GM18909 (cell line): ENCODE measurements at regions not wholly inside any gene's neighbourhood (a gene's known extent, or its start where the extent isn't known, plus 50 kb on each side); places are given as distances from the start of the nearest gene placed in this dataset.

Experiments
- ATAC-seq: cut with Tn5 transposase; IDR thresholded peaks from one replicate; pipeline ENCODE4 v1.9.1; 2021; ENCODE audit warnings: mild to moderate bottlenecking; ENCODE audit not compliant: unreplicated experiment, poor library complexity

DNA sequence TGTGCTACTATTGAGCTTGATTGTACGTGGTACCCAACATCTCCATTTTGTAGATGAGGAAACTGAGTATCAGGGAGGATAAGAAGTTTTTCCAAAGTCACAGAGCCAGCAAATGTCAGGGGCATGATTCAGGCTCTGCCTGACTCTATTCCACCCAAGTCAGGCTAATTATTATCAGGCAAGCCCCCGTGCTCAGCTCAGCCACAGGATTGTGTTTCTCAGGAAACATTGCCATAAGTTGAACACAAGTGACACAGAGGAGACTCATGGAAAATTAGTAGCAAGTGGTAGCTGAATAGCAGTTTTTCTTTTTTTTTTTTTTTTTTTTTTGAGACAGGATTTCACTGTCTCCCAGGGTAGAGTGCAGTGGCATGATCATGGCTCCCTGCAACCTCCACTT lies 260.5 kb downstream of the C1D start:
- no peak for ATAC-seq

DNA sequence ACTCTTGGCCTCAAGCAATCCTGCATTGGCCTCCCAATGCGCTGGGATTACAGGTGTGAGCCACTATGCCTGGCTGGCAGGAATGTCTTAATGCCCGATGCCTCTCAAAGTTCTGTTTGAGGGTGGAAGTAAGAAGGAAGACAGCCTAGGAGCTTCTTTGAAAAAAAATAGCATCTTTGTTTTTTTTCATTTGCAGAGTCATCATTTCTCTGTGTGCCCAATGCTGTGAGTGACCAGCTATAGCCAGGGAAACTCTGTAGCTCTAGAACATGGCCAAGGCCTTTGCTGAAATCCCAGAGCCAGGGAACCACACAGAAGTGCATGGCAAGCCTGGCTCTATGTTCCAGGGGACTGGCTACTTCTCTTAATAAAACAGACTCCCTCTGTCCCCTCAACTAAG lies 260.0 kb downstream of the C1D start:
- no peak for ATAC-seq

DNA sequence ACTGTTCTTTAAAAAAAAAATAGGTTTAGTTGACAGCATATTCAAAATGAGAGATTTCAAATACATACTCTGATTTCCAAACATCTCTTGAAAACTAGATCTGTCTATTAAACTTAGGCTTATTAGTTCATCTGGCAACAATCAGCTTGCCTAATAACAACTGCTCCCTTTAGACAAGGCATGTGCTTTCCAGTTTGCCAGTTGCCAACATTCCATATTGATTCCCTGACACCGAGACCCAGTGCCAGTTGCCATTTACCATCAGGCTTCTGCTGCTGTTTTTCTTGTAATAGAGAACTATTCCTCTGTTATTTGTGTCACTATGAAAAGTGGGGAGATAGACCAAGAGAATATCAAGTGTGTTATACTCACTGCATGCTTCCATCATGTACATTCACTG lies 256.0 kb downstream of the C1D start:
- ATAC-seq = no peak

DNA sequence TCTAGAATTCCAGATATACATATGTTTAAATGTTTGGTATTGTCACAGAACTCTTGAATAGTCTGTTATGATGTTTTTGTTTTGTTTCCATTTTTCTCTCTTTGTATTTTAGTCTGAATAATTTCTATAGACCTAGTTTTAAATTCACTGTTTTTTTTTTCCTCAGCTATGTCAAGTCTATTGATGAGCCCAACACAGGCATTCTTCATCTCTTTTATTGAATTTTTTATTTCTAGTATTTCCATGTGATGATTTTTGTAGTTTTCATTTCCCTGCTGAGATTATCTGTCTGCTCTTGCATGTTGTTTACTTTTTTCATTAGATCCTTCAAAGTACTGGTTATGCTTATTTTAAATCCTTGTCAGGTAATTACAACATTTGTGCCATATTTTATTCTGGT lies 254.7 kb downstream of the C1D start:
- no peak for ATAC-seq

DNA sequence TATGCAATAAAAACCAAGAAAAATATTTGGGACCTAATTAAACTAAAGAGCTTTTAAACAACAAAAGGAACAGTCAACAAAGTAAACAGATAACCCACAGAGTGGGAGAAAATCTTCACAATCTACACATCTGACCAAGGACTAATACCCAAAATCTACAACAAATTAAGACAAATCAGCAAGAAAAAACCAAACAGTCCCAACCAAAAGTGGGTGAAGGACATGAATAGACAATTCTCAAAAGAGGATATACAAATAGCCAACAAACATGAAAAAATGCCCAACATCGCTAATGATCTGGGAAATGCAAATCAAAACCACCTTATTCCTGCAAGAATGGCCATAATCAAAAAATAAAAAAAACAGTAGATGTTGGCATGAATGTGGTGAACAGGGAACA lies 250.1 kb downstream of the C1D start:
- ATAC-seq = no peak

DNA sequence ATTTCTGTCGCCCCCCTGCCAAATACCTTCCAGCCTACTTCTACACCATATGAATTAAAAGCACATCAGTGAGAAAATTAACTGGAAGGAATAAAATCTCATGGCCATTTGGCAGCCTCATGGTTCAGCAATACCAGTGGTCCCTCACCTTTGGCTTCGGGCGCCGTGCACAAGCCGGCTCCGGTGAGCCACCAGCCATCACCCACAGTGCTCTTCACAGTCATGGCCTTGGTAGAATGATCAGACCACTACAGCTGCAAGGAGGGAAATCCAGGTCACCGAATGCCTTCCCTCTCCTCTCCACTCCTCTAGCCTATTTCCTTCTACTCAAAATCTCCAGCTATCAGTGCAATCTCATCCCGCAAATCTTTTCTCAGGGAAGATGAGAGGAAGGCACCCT lies 239.1 kb downstream of the C1D start:
- no peak for ATAC-seq

DNA sequence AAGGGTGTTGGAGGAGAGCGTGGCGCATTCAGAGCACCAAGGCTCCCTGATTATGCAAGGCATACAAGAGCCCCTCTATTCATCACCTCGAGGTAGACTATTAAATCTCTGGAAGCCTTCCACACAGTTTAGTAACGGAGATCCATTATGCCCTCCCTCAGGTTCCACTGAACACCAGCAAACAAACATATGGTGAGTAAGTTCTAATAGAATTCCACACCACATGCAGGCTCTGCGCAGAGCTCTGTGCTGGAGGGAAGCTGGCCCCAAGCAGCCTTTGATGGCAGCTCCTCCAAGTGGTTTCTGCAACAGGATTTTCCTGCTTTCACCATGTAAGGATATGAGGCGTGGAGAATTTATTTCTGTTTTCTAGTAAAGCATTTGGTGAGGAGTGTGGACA lies 238.6 kb downstream of the C1D start:
- ATAC-seq = no peak

DNA sequence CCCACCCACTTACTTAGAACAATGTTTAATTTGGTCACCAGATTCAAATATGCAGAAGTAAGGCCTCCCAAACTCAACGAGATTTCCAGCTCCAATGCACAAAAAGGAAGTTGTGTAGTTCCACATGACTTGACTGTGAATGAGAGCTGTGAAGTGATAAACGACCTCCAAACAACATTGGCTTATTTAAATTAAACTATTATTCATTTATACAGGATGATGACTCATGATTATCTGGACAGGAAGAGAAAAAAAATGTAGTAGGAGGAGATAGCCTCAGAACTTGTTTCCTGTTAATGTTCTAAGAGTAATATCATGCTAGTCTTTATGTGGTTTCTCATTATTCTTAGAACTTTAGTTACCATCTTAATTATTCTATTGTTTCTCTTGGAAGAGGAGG lies 237.3 kb downstream of the C1D start:
- ATAC-seq = no peak

DNA sequence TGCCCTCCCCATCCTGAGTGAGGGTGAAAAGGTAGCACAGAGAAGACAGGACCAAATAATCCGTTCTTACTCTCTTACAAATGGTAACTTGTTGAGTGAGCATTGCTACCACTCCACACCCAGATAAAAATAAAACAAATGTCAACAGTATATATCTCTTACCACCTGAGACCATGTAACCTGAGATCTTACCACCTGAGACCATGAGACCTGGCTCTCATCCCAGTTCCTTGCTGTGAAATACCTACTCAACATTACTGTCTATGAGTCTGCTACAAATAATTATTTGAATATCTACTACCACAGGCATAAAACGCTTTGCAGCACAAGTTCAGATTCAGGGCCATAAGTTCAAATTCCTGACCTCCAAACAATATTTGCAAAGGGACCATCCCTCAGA lies 234.7 kb downstream of the C1D start:
- no peak for ATAC-seq

DNA sequence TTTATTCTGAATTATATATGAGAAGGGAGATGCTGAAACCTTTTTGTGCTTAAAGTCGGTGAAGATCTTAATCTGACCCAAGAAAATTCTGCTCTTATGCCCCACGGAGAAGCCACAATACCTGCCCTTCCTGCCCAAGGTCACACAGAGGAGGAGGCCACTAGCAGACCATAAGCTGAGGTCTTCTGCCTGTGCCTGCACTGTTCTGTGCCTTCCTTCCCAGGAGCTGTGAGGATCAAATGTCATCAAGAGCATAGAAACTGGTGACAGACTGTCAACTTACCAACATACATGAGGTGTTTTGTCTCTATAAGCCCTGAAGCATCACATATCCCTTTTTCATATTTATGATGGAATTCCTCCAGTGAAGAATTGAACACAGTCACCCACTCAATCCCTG lies 233.3 kb downstream of the C1D start:
- ATAC-seq = no peak

DNA sequence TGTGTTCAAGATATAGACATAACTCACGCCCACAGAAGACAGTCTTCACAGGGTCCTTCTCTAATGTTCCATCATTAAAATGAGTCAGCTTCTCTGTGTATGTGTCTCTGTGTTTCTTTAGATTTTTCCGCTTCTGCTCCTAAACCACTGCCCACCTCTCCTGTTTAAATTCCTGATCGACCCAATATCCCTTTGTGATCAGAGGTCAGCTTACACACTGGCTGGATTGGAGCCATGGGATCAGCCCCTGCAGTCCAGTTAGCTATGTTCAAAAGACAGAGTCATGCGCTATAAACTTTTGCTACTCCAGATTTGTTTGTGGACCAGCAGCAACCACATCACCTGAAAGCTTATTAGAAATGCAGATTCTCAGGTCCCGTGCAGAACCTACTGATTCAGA lies 229.2 kb downstream of the C1D start:
- no peak for ATAC-seq

DNA sequence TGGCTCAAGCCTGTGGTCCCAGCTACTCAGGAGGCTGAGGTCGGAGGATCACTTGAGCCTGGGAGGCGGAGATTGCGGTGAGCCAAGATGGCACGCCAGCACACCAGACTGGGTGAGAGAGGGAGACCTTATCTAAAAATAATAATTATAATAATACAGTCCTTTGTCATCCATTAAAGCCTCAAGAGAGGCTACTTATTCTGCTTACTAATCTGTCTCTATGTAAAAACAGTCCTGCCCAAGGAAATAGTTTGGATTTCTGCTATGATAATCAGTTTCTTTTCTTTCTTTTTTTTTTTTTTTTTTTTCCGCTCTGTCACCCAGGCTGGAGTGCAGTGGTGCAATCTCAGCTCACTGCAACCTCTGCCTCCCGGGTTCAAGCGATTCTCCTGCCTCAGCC lies 228.3 kb downstream of the C1D start:
- ATAC-seq = no peak

DNA sequence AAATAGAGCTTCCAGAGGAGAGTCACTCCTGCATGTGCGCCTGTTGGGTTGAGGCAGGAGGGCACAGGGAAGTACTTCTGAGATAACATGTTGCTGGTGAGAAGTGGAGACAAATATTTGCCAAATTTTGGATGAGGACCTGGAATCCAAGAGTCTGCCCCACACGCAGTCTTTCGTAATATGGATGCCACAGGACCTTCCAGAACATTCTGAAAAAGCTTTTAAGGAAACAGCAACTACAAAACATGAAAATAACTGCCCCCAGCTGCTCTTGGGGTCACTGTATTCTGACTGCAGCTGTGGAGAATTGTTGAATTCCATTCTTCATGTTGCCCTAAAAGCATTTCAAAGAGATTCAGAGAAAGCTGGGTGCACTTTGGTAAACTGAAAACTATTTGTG lies 227.5 kb downstream of the C1D start:
- ATAC-seq = no peak

DNA sequence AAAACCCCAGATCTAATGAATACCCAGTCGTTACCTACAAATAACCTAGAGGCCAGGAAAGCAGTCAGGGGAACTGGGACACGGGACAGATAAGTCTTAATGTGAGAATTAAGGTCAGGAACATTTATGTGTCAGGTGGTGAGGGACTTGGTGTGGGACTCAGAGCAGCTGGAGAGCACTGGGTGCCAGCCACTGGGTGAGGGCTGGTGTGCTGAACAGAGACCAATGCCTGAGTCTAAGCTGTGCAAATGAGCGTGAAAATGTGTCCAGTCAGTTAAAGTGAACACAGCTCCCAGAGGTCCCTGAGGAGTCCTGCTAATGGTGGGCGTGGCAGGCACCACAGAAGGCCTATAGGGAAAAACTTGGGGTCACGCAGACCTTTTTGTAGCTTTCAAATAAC lies 225.9 kb downstream of the C1D start:
- no peak for ATAC-seq

DNA sequence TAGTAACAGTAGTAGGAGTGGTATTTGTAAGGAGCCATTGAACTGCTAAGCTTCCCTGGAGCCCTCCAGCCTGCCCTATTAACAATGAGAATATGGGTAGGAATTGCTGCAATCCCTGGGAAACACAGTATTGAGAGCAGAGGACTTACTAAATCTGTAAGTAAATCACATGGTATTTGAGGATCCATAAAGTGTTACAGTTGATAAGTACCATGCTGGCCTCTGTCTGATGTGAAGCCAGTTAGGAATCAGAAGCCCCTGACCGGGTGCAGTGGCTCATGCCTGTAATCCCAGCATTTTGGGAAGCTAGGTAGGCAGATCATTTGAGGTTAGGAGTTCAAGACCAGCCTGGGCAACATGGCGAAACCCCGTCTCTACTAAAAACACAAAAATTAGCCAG lies 224.6 kb downstream of the C1D start:
- ATAC-seq = no peak

DNA sequence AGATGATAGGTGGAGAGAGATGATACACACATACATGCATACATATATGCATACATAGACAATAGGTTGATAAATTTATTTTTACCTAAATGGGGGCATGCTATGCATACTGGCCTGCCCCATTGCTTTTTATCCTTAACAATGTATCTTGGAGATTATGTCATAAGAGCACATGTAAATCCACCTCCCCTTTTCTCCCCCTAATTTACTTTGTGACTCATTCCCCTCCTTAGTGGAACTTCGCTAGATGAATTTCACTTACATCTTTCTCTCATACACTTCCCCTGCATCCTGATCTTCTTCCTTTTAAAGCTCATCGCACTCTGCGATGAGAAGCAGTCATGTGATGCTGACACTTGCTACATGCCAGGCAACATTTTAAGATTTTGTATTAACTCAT lies 223.6 kb downstream of the C1D start:
- ATAC-seq = no peak

DNA sequence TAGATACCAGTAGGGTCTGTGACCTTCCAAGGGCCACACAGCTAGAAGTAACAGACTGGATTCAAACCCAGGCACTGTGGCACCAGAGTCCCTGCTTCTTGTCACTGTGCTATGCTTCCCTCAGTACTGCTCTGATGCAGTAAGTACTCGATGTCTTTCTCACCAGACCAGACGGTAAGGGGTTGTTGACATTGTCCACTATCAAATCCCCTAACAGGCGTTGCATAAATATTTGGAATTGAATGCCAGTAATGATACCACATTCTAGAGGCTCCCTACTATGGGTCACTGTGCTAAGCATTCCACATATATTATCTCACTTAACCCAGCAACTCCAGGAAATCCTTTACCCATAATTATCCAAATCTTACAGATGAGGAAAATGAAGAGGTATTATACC lies 223.1 kb downstream of the C1D start:
- ATAC-seq = no peak

DNA sequence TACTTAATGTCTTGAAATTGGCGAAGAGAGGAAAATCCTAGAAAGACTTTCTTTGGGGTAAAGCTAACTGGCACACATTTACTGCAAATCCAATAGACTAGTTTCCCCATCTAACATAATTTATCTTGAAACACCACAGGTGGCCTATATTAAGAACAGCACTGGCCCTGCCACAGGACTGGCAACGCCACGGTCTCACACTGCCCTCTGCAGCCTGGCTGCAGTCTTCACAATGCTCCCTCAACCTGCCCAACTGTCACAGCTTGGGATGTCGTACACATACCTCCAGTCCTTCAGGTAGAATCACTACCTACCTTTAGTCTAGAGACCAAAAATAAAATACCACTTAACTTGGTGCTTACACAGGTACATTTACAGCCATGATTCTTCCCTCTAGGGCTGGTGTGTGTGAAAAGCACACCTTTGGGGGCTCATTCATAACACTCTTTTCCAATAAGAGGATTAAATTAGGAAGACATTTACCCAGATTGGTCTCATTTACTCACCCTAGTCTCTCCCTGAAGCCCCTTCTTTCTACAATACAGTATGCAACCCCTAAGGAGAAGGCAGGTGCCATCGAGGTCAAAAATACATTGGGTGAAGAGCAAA lies 222.2 kb downstream of the C1D start:
- peak; percentile 82 for ATAC-seq

DNA sequence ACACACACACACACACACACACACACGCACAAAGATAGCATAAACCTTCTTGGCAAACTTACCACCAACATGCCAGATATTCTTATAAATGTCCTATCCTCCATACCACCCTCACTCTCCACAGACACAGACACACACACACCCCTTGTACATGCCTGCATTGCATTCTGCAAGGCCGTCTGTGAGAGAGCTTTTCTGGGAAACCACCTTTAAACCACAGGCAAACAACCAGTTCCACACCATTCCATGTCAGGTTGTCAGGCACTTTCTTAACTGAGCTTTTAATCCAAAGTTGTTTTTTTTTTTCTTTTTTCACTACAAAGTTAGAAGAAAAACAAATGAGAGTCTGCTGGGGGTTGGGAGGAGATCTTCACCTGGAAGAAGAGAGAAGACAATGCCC lies 221.1 kb downstream of the C1D start:
- no peak for ATAC-seq

DNA sequence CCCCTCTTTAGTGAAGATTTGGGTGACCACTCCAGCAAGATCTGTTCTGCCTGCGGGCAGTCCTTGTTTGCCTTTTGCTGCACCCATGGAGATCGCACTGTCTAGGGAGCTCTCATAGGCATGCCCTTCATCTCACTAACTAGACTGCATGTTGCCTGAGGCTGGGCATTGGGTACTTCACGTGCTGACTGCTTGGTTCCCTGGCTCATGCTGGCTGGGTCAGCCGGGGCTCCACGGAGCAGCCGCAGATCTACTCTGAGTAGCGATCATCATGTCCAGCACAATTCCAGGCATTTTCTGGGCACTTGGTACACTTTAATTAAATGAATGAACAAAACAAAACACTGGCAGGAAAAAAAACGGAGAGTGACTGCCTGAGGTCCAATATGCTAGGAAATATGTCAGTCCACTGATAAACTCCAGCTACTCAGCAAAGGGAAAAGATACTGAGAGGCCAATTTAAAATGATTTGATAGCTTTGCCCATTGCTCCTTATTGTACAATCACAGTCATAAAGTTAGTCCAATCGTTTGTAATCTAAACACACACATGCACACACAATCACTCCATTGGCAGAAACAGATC lies 220.3 kb downstream of the C1D start:
- no peak for ATAC-seq

DNA sequence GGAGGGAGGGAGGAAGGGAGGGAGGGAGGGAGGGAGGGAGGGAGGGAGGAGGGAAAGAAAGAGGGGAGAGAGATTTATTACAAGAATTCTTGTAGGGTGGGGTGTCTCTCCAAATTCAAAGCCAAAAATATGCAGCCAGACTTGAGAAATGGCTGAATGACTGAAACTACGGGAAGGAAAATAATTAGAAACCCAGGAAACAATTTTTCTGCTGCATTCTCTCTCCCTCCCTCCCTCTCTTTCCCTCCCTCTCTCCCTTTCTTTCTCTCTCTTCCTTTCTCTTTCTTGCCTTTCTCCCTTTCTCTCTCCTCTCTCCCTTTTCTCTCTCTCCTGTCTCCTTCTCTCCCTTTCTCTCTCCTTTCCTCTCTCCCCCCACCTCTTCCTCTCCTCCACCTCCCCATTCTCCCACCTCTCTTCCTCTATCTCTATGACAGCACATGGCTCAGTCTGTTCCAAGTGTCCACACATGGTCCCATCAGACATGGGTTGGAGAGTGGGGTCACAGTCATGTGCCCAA lies 218.7 kb downstream of the C1D start:
- ATAC-seq = no peak

DNA sequence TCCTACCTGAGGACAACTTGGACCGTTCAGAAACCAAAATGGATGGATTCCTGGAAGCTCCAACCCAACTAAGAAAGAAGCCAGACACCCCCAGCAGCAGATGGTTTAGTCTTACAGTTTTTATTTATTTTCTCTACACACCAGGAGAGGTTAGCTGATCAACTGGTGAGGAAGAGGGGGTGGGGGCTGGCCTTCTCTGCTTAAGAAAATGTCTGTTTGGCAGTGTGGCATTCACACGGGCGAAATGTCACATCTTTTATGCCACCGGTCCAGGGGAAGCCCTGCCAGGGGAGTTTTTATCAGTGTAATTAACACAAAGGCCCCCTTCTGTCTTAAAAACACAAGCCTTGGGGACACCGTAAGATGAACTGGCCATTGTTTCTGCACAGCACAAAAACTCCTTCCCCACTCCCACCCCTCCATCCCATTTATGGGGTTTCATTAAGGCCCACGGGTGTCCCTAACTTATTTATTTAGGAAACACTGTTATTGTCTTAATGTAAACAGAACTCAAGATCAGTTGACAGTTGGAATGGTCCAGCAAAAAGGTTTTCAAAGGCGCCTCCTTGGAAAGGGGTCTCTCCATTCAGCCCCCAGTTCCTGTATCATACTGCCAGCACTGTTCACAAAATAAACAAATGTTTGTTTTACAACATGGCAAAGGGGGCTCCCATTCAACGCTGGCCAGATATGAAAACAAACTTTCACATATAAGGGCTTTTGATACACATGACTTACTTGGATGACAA lies 217.0 kb downstream of the C1D start:
- no peak for ATAC-seq
